SK-N-SH treated with all-trans-retinoic acid at 6 μM for 48 hours (cell line): ENCODE measurements at regions not wholly inside any gene's neighbourhood (a gene's known extent, or its start where the extent isn't known, plus 50 kb on each side); places are given as distances from the start of the nearest gene placed in this dataset.

ENCODE experiments used
- ATAC-seq: fragments of 200-7000 bp; cut with Tn5 transposase; 3 replicates; pipeline ENCODE4 v1.9.1; 2020; ENCODE audit warnings: mild to moderate bottlenecking, moderate library complexity
- ARNTL ChIP-seq: fragments of 450-650 bp; formaldehyde crosslinking; IDR thresholded peaks from 2 replicates; pipeline ENCODE4 v1.5.0; 2020; ENCODE audit warnings: low read depth, mild to moderate bottlenecking, moderate library complexity, borderline replicate concordance
- BACH2 ChIP-seq: fragments of 250-450 bp; sonication (Bioruptor Pico); IDR thresholded peaks from 2 replicates; pipeline ENCODE4 v1.9.0; 2021; ENCODE audit warnings: mild to moderate bottlenecking, borderline replicate concordance
- CSDC2 ChIP-seq: fragments of 250-450 bp; sonication (Bioruptor Pico); IDR thresholded peaks from 2 replicates; pipeline ENCODE4 v1.5.0; 2020; ENCODE audit warnings: mild to moderate bottlenecking, moderate library complexity
- ESRRG ChIP-seq: fragments of 250-450 bp; sonication (Bioruptor Pico); IDR thresholded peaks from 2 replicates; pipeline ENCODE4 v1.6.1; 2021; ENCODE audit warnings: mild to moderate bottlenecking
- GLIS3 ChIP-seq: fragments of 250-450 bp; sonication (Bioruptor Pico); IDR thresholded peaks from 2 replicates; pipeline ENCODE4 v1.5.0; 2020; ENCODE audit warnings: mild to moderate bottlenecking, moderate library complexity
- ISL1 ChIP-seq: fragments of 250-450 bp; sonication (Bioruptor Pico); IDR thresholded peaks from 2 replicates; pipeline ENCODE4 v2.1.2; 2022; ENCODE audit warnings: mild to moderate bottlenecking, moderate library complexity
- PATZ1 ChIP-seq: fragments of 250-450 bp; sonication (Bioruptor Pico); IDR thresholded peaks from 2 replicates; pipeline ENCODE4 v1.8.0; 2020; ENCODE audit warnings: mild to moderate bottlenecking, moderate library complexity, borderline replicate concordance
- PPARA ChIP-seq: fragments of 250-450 bp; sonication (Bioruptor Pico); IDR thresholded peaks from 2 replicates; pipeline ENCODE4 v1.5.0; 2020; ENCODE audit warnings: mild to moderate bottlenecking, borderline replicate concordance
- SNAI2 ChIP-seq: fragments of 250-450 bp; sonication (Bioruptor Pico); IDR thresholded peaks from 2 replicates; pipeline ENCODE4 v1.5.0; 2020; ENCODE audit warnings: mild to moderate bottlenecking, moderate library complexity
- TCF4 ChIP-seq: fragments of 250-450 bp; sonication (Bioruptor Pico); IDR thresholded peaks from 2 replicates; pipeline ENCODE4 v1.8.0; 2021; ENCODE audit warnings: mild to moderate bottlenecking, moderate library complexity, borderline replicate concordance
- TOX ChIP-seq: fragments of 250-450 bp; sonication (Bioruptor Pico); IDR thresholded peaks from 2 replicates; pipeline ENCODE4 v1.8.0; 2021; ENCODE audit warnings: mild to moderate bottlenecking, moderate library complexity, borderline replicate concordance
- ZC3H10 ChIP-seq: fragments of 250-450 bp; sonication (Bioruptor Pico); IDR thresholded peaks from 2 replicates; pipeline ENCODE4 v1.5.1; 2021; ENCODE audit warnings: mild to moderate bottlenecking, moderate library complexity
- ZFP3 ChIP-seq: fragments of 250-450 bp; sonication (Bioruptor Pico); IDR thresholded peaks from 2 replicates; pipeline ENCODE4 v1.5.0; 2020; ENCODE audit warnings: mild to moderate bottlenecking, moderate library complexity
- ZFP30 ChIP-seq: fragments of 450-650 bp; formaldehyde crosslinking; IDR thresholded peaks from 2 replicates; pipeline ENCODE4 v1.5.0; 2022; ENCODE audit warnings: mild to moderate bottlenecking, moderate library complexity
- ZNF565 ChIP-seq: fragments of 450-650 bp; formaldehyde crosslinking; conservative IDR thresholded peaks from 2 replicates; pipeline ENCODE4 v1.5.0; 2020; ENCODE audit warnings: low read depth, mild to moderate bottlenecking, moderate library complexity
- ZNF70 ChIP-seq: fragments of 450-650 bp; formaldehyde crosslinking; IDR thresholded peaks from 2 replicates; pipeline ENCODE4 v1.5.0; 2020; ENCODE audit warnings: mild to moderate bottlenecking, moderate library complexity
- ZNF8 ChIP-seq: fragments of 450-650 bp; formaldehyde crosslinking; IDR thresholded peaks from 2 replicates; pipeline ENCODE4 v1.5.0; 2020; ENCODE audit warnings: mild to moderate bottlenecking, moderate library complexity
- TF ChIP-seq, protein P1 (sequence below): fragments of 250-450 bp; sonication (Bioruptor Pico); IDR thresholded peaks from 2 replicates; pipeline ENCODE4 v1.8.0; 2021; ENCODE audit warnings: low read depth, mild to moderate bottlenecking, moderate library complexity, borderline replicate concordance
- TF ChIP-seq, protein P2 (sequence below): fragments of 250-450 bp; sonication (Bioruptor Pico); IDR thresholded peaks from 2 replicates; pipeline ENCODE4 v1.5.1; 2021; ENCODE audit warnings: mild to moderate bottlenecking, moderate library complexity

DNA sequence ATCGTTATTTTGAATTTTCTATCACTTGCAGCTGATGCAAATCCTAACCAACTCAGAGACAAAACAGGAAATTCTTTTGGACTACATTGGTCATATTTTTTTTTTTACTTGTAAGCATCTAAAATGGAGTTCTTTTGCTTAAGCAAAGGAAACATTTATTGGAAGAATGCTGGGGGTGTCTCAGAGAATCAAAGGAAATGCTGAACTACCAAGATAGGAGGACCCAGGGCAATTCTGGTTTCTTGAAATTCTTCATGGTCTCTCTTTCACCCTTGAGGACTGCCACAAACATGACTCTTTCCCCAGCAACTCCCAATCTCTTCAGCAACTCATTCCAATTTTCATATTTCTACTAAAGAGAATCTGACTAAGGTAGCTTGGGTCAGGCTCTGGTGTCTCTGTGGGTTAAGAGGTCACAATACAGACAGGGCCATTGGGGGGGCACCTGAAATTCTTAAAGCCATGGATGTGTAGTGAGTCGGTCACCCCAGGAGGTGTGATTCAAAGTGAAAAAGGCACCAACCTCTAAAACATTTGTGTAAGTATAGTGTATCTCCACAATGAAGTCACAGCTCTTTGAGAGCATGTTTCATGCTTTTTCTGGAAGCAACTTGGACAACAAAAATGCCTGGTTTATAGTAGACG is 171.1 kb upstream of the FGGY start:
- TF ChIP-seq SNAI2 (no peak), GLIS3 (CRISPR knock-in tag) (no peak), ARNTL (CRISPR knock-in tag) (no peak), ZNF70 (CRISPR knock-in tag) (no peak), PATZ1 (CRISPR knock-in tag) (no peak), TCF4 (no peak)
- TF ChIP-seq, all 23 proteins: peak for 0
- ATAC-seq = no peak

DNA sequence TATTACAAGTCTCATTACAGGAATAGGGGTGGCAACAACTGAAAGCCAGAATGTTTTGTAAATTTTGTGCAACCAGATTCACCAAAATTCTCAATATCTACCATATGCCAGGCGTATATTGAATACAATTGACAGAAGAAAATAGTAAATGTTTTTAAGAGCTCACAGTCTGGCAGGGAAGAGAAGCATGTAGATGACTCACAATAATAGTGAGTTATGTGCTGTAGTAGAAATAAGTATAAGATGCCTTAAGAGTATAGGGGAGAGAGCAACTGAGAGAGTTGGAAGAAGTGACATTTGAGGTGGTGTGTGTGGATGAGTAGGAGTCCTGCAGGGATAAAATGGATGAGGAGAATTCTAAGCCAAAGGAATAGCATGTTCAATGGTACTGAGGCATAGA is 170.5 kb upstream of the FGGY start:
- no peak for ATAC-seq
- TF ChIP-seq BACH2 (CRISPR knock-in tag) (no peak), ZFP3 (CRISPR knock-in tag) (0 out of 2 replicates have a peak, but pooled peaks have one; percentile 44)

DNA sequence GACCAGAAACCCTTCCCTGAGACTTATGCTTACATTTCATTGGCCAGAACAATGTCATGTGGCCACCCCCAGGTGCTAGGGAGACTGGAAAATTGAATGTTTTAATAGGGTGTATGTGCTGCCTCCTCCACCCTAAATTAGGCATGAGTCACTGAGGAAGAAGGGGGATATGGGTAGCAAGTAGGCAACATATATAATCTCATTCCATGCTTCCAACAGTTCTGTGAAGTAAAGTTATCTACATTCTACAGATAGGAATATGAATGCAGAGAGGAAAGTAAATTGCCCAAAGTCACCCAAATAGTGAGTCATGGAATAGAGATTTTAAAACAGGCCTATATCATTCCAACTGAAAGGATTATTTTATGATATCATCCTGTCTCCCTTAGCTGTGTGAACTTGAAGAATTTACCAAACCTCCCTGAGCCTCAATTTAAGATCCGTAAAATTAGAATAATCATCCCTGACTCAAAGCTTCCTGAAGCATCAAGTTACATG is 168.6 kb upstream of the FGGY start:
- peak; percentile 84 for ATAC-seq

GRCh38 chr1:59128784-59129227 is 168.1 kb upstream of the FGGY start:
- no peak for TF ChIP-seq ZC3H10 (CRISPR knock-in tag)
- no peak for TF ChIP-seq ARNTL (CRISPR knock-in tag)
- no peak for TF ChIP-seq GLIS3 (CRISPR knock-in tag)
- no peak for TF ChIP-seq PPARA (CRISPR knock-in tag)
- no peak for TF ChIP-seq BACH2 (CRISPR knock-in tag)
- TF ChIP-seq ZNF8 (CRISPR knock-in tag) = no peak
- no peak; the same call in none of the 2 replicates for TF ChIP-seq ISL1
- TF ChIP-seq ZNF565 (CRISPR knock-in tag) = no peak
- no peak for TF ChIP-seq ESRRG (CRISPR knock-in tag)
- TF ChIP-seq ZNF70 (CRISPR knock-in tag) = no peak
- no peak for TF ChIP-seq SNAI2
- TF ChIP-seq, protein P1, sequence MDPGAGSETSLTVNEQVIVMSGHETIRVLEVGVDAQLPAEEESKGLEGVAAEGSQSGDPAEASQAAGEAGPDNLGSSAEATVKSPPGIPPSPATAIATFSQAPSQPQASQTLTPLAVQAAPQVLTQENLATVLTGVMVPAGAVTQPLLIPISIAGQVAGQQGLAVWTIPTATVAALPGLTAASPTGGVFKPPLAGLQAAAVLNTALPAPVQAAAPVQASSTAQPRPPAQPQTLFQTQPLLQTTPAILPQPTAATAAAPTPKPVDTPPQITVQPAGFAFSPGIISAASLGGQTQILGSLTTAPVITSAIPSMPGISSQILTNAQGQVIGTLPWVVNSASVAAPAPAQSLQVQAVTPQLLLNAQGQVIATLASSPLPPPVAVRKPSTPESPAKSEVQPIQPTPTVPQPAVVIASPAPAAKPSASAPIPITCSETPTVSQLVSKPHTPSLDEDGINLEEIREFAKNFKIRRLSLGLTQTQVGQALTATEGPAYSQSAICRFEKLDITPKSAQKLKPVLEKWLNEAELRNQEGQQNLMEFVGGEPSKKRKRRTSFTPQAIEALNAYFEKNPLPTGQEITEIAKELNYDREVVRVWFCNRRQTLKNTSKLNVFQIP (CRISPR knock-in tag) = no peak
- no peak for TF ChIP-seq CSDC2 (CRISPR knock-in tag)
- no peak for TF ChIP-seq ZFP30 (CRISPR knock-in tag)
- ATAC-seq = peak; percentile 88

More for the DNA sequence above, 168.6 kb upstream of the FGGY start:
- TF ChIP-seq GLIS3 (CRISPR knock-in tag) = no peak
- TF ChIP-seq TOX (CRISPR knock-in tag) = no peak
- TF ChIP-seq SNAI2 = no peak
- TF ChIP-seq PPARA (CRISPR knock-in tag) = no peak
- TF ChIP-seq CSDC2 (CRISPR knock-in tag) = no peak
- TF ChIP-seq, protein P2, sequence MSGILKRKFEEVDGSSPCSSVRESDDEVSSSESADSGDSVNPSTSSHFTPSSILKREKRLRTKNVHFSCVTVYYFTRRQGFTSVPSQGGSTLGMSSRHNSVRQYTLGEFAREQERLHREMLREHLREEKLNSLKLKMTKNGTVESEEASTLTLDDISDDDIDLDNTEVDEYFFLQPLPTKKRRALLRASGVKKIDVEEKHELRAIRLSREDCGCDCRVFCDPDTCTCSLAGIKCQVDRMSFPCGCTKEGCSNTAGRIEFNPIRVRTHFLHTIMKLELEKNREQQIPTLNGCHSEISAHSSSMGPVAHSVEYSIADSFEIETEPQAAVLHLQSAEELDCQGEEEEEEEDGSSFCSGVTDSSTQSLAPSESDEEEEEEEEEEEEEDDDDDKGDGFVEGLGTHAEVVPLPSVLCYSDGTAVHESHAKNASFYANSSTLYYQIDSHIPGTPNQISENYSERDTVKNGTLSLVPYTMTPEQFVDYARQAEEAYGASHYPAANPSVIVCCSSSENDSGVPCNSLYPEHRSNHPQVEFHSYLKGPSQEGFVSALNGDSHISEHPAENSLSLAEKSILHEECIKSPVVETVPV (CRISPR knock-in tag) = no peak
- TF ChIP-seq ISL1 = 0 out of 2 replicates have a peak, but pooled peaks have one; percentile 18

DNA sequence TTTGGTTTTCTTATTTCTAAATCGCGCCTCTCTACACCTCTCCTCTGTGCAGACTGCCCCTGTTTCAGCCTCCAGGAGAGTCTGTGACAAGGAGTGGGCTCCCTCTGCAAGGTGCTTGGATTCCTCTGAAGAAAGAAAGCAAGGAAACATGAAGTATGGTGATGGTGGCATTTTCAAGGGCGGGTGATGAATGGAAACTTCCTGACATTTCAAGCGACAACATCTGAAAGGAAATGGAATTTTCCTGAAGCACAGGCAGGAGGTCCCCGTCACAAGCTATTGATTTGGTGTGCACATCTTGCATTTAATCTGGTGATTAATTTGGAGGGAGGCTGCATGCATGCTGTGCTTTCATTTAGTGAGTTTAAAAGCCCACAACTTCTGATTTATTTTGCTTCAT is 164.6 kb upstream of the FGGY start:
- TF ChIP-seq ISL1 (no peak), ZNF70 (CRISPR knock-in tag) (no peak), PATZ1 (CRISPR knock-in tag) (no peak)

More for the DNA sequence above, 164.6 kb upstream of the FGGY start:
- ATAC-seq = no peak
